ENCODE measurements at regions not wholly inside any gene's neighbourhood (a gene's known extent, or its start where the extent isn't known, plus 50 kb on each side); places are given as distances from the start of the nearest gene placed in this dataset.

GRCh38 chr3:15155840-15156360 is 50.1 kb upstream of the CAPN7 start:
- TF ChIP-seq POLR2A (IDR thresholded peaks at IDR 0.05; ENCODE audit: low read depth, low read length) (no peak), TAF1 (IDR thresholded peaks at IDR 0.05; ENCODE audit: low read depth, low read length) (no peak), POLR2AphosphoS5 (IDR thresholded peaks at IDR 0.05; ENCODE audit: low read depth, low read length) (no peak), PAX5 (IDR thresholded peaks at IDR 0.05; ENCODE audit: insufficient read depth, low read length, severe bottlenecking) (no peak), POU2F2 (IDR thresholded peaks at IDR 0.05; ENCODE audit: low read depth, low read length) (no peak)
